HG03520 (cell line): ENCODE measurements at regions not wholly inside any gene's neighbourhood (a gene's known extent, or its start where the extent isn't known, plus 50 kb on each side); places are given as distances from the start of the nearest gene placed in this dataset.
A peak's percentile ranks its signal among the peaks of the same experiment; 100 is the strongest.

Source experiments
- ATAC-seq: cut with Tn5 transposase; IDR thresholded peaks from one replicate; pipeline ENCODE4 v1.9.1; 2021; ENCODE audit warnings: mild to moderate bottlenecking, moderate library complexity; ENCODE audit not compliant: unreplicated experiment

- ATAC-seq: no peak
Measured at GRCh38 chr2:211129798-211130197, 573.4 kb downstream of the CPS1 start.

- ATAC-seq: no peak
Measured at GRCh38 chr2:211132046-211132445, 575.6 kb downstream of the CPS1 start.

GRCh38 chr2:211132573-211132972 lies 576.2 kb downstream of the CPS1 start:
- no peak for ATAC-seq

GRCh38 chr2:211133766-211134165 lies 577.4 kb downstream of the CPS1 start:
- no peak for ATAC-seq

GRCh38 chr2:211138551-211138950 lies 582.2 kb downstream of the CPS1 start:
- ATAC-seq: no peak

- ATAC-seq: no peak
Measured at GRCh38 chr2:211141646-211142045, 585.2 kb downstream of the CPS1 start.

GRCh38 chr2:211144078-211144477 lies 587.7 kb downstream of the CPS1 start:
- ATAC-seq: no peak

GRCh38 chr2:211144974-211145665 lies 588.7 kb downstream of the CPS1 start:
- no peak for ATAC-seq

GRCh38 chr2:211149731-211150130 lies 593.3 kb downstream of the CPS1 start:
- ATAC-seq: no peak

- no peak for ATAC-seq
Measured at GRCh38 chr2:211157211-211157610, 600.8 kb downstream of the CPS1 start.

GRCh38 chr2:211157856-211158463 lies 601.6 kb downstream of the CPS1 start:
- ATAC-seq: peak; percentile 99

GRCh38 chr2:211159972-211160371 lies 603.6 kb downstream of the CPS1 start:
- no peak for ATAC-seq

GRCh38 chr2:211161236-211161635 lies 604.8 kb downstream of the CPS1 start:
- ATAC-seq: no peak

- ATAC-seq: no peak
Measured at GRCh38 chr2:211162911-211163310, 606.5 kb downstream of the CPS1 start.

GRCh38 chr2:211170843-211171242 lies 614.4 kb downstream of the CPS1 start:
- no peak for ATAC-seq

- no peak for ATAC-seq
Measured at GRCh38 chr2:211174021-211174420, 617.6 kb downstream of the CPS1 start.

- ATAC-seq: no peak
Measured at GRCh38 chr2:211174631-211175030, 618.2 kb downstream of the CPS1 start.

GRCh38 chr2:211175956-211176355 lies 619.6 kb downstream of the CPS1 start:
- no peak for ATAC-seq

- ATAC-seq: no peak
Measured at GRCh38 chr2:211176514-211177141, 620.2 kb downstream of the CPS1 start.

GRCh38 chr2:211181626-211182025 lies 625.2 kb downstream of the CPS1 start:
- ATAC-seq: no peak

GRCh38 chr2:211187602-211188001 lies 631.2 kb downstream of the CPS1 start:
- no peak for ATAC-seq

- ATAC-seq: peak; percentile 93
Measured at GRCh38 chr2:211203986-211204385, 647.6 kb downstream of the CPS1 start.
